BJ (cell line): ENCODE measurements at regions not wholly inside any gene's neighbourhood (a gene's known extent, or its start where the extent isn't known, plus 50 kb on each side); places are given as distances from the start of the nearest gene placed in this dataset.

ENCODE experiments used
- CTCF ChIA-PET: fragments of 350-600 bp; formaldehyde crosslinking; extraction: SDS; loops from one replicate; lab custom pipeline; 2021; ENCODE audit warnings: antibody characterized with exemption, inconsistent platforms; lab: Yijun Ruan, JAX
- POLR2A ChIA-PET: fragments of 300-600 bp; sonication (Branson Sonifier 250); formaldehyde crosslinking; extraction: SDS; loops from one replicate; lab custom pipeline; 2021; ENCODE audit warnings: antibody characterized with exemption; lab: Charles Lee
- DNase-seq: peaks from one replicate; pipeline ENCODE4 v3.0.0-alpha.2; 2011; ENCODE audit warnings: low read depth
- H3K27me3 ChIP-seq: 2 replicates; pipeline ENCODE4 v1.6.0; 2011; ENCODE audit warnings: low read length; ENCODE audit not compliant: control insufficient read depth, insufficient read depth
- H3K36me3 ChIP-seq: 2 replicates; pipeline ENCODE4 v1.5.1; 2011; ENCODE audit warnings: low read length; ENCODE audit not compliant: control insufficient read depth, insufficient read depth
- H3K4me3 ChIP-seq: 2 replicates; pipeline ENCODE4 v1.5.1; 2011; ENCODE audit warnings: low read depth, mild to moderate bottlenecking, control low read depth, low read length
- TF ChIP-seq, protein P1 (sequence below): IDR thresholded peaks from 2 replicates; pipeline ENCODE4 v1.5.1; 2011; ENCODE audit warnings: low read depth, mild to moderate bottlenecking, control low read depth, inconsistent platforms, low read length, moderate library complexity; ENCODE audit not compliant: insufficient read depth

DNA sequence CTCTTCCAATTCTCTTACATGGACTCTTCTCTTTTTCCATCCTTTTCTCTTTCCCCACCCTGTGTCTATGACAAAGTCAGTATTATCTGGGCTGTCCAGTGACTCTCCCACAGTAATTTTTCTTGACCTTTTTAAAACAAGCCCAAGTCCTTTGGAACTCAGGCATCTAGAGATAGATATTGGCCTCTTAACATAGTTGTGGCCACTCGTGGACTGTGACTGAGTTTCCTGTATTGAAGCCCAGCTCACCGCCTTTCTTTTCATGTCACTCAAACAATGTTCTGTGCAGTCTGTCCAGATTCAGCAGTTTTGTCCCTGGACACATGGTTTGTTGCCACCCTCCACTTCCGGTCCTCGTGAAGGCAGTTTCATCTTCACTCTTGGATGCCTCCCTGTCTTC is 110.9 kb upstream of the CDC14C start:
- TF ChIP-seq, protein P1, sequence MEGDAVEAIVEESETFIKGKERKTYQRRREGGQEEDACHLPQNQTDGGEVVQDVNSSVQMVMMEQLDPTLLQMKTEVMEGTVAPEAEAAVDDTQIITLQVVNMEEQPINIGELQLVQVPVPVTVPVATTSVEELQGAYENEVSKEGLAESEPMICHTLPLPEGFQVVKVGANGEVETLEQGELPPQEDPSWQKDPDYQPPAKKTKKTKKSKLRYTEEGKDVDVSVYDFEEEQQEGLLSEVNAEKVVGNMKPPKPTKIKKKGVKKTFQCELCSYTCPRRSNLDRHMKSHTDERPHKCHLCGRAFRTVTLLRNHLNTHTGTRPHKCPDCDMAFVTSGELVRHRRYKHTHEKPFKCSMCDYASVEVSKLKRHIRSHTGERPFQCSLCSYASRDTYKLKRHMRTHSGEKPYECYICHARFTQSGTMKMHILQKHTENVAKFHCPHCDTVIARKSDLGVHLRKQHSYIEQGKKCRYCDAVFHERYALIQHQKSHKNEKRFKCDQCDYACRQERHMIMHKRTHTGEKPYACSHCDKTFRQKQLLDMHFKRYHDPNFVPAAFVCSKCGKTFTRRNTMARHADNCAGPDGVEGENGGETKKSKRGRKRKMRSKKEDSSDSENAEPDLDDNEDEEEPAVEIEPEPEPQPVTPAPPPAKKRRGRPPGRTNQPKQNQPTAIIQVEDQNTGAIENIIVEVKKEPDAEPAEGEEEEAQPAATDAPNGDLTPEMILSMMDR, result no peak
- no peak for DNase-seq
- POLR2A ChIA-PET, result no interaction called here
- CTCF ChIA-PET, result no interaction called here
- H3K36me3 ChIP-seq, result no peaks in the 10 kb centered on the region
- no peaks in the 10 kb centered on the region for H3K27me3 ChIP-seq
- no peak overlapping the region for H3K4me3 ChIP-seq

DNA sequence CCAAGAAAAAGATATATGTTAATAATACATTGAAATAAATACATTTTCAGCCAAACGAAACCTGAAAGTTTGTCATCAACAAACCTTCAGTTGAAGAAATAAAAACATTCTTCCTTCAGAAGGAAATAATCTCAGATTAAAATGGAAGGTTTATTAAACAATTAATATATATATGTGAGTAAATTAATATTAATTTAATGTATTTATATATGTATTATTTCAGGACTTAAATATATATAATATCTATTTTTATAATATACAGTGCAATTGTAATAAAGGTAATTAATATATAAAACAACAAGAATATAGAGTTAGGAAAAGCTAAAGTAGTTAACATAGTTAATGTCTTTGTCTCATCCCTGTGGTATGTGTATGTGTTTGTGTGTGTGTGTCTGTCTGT is 102.2 kb upstream of the CDC14C start:
- no peak for DNase-seq
- CTCF ChIA-PET, result no interaction called here

GRCh38 chr7:48832303-48832845 is 92.0 kb upstream of the CDC14C start:
- CTCF ChIA-PET, result no interaction called here
- DNase-seq, result no peak
- Histone ChIP-seq H3K36me3 (no peaks in the 10 kb centered on the region), H3K27me3 (no peaks in the 10 kb centered on the region), H3K4me3 (no peak overlapping the region)
- TF ChIP-seq, protein P1, result no peak
- POLR2A ChIA-PET, result no interaction called here

More for the DNA sequence above, 102.2 kb upstream of the CDC14C start:
- TF ChIP-seq, protein P1, result no peak
- Histone ChIP-seq H3K36me3 (no peaks in the 10 kb centered on the region), H3K27me3 (no peaks in the 10 kb centered on the region), H3K4me3 (no peak overlapping the region)
- POLR2A ChIA-PET, result no interaction called here

- ChIA-PET POLR2A (no interaction called here), CTCF (no interaction called here)
- H3K27me3 ChIP-seq, result no peaks in the 10 kb centered on the region
- no peaks in the 10 kb centered on the region for H3K36me3 ChIP-seq
- DNase-seq, result no peak
- no peak overlapping the region for H3K4me3 ChIP-seq
- TF ChIP-seq, protein P1, result no peak
These were observed 87.1 kb upstream of the CDC14C start for GRCh38 chr7:48837266-48837665.

- POLR2A ChIA-PET, result no interaction called here
- H3K27me3 ChIP-seq, result no peaks in the 10 kb centered on the region
- TF ChIP-seq, protein P1, result no peak
- CTCF ChIA-PET, result no interaction called here
- H3K4me3 ChIP-seq, result no peak overlapping the region
- DNase-seq, result no peak
- no peaks in the 10 kb centered on the region for H3K36me3 ChIP-seq
These were observed 85.2 kb upstream of the CDC14C start for GRCh38 chr7:48839108-48839507.
